HepG2 (cell line): ENCODE measurements at regions not wholly inside any gene's neighbourhood (a gene's known extent, or its start where the extent isn't known, plus 50 kb on each side); places are given as distances from the start of the nearest gene placed in this dataset.

Experiments used
- ATAC-seq: fragments of 200-7000 bp; cut with Tn5 transposase; 3 replicates; pipeline ENCODE4 v1.9.1; 2020; ENCODE audit warnings: mild to moderate bottlenecking, moderate library complexity
- BruUV-seq: library from RNA; stranded (reverse); fragments of 400-500 nt; replicated peaks from 2 replicates; lab custom pipeline; 2021; lab: Mats Ljungman, UMichigan
- CTCF ChIA-PET: fragments of 300-600 bp; formaldehyde crosslinking; extraction: SDS; loops from one replicate; lab custom pipeline; 2021; ENCODE audit warnings: low total read pairs, inconsistent platforms, low intra/inter-chr PET ratio; lab: Yijun Ruan, JAX
- POLR2A ChIA-PET: fragments of 350-600 bp; sonication (Branson Sonifier 250); formaldehyde crosslinking; loops from one replicate; lab custom pipeline; 2020; ENCODE audit warnings: antibody characterized with exemption, inconsistent platforms; lab: Yijun Ruan, JAX
- DNase-seq: peaks from one replicate; pipeline ENCODE4 v3.0.0-alpha.2; 2015; ENCODE audit warnings: low spot score
- FAIRE-seq: peaks from 3 replicates; lab custom pipeline; 2011; peaks lifted over from hg19 to GRCh38; lab: Jason Lieb, UNC
- H2AFZ ChIP-seq: one replicate; pipeline ENCODE4 v1.6.1; 2011; ENCODE audit warnings: low read length, inconsistent platforms
- H3K27ac ChIP-seq: fragments of 300-600 bp; 3 replicates; pipeline ENCODE4 v1.8.0; 2011; ENCODE audit warnings: mixed run types, mild to moderate bottlenecking, mixed read lengths, low read length, inconsistent platforms; ENCODE audit not compliant: insufficient read depth; ENCODE audit errors: extremely low read length
- H3K27me3 ChIP-seq, 2 experiments: fragments of 200-600 bp in 1 of 2; 2 replicates in 1 of 2; 3 replicates in 1 of 2; pipeline versions ENCODE4 v1.6.0 to v1.8.0; 2011; ENCODE audit warnings: low read length in 2 of 2, mild to moderate bottlenecking in 2 of 2, moderate library complexity in 2 of 2, inconsistent platforms in 1 of 2; ENCODE audit not compliant: insufficient read depth in 2 of 2, control insufficient read depth in 1 of 2
- H3K36me3 ChIP-seq, 2 experiments: fragments of 200-600 bp in 1 of 2; replicated peaks in 1 of 2; 2 replicates in 1 of 2; 3 replicates in 1 of 2; pipeline versions ENCODE4 v1.5.1 to v1.8.0; 2011; ENCODE audit warnings: low read length in 2 of 2, inconsistent platforms in 1 of 2; ENCODE audit not compliant: insufficient read depth in 2 of 2, control insufficient read depth in 1 of 2
- H3K4me1 ChIP-seq: 2 replicates; pipeline ENCODE4 v1.5.1; 2012; ENCODE audit warnings: low read length, inconsistent platforms; ENCODE audit not compliant: insufficient read depth
- H3K4me2 ChIP-seq: 2 replicates; pipeline ENCODE4 v1.6.0; 2011; ENCODE audit warnings: low read depth, low read length, inconsistent platforms
- H3K4me3 ChIP-seq, 3 experiments: fragments of 200-600 bp in 1 of 3; sonication (generic), shearing (Covaris generic) in 1 of 3; replicated peaks in 1 of 3; 2 replicates each; pipeline ENCODE4 v1.5.1; 2011 to 2016; ENCODE audit warnings: low read length in 3 of 3, inconsistent platforms in 2 of 3, low read depth in 2 of 3, mild to moderate bottlenecking in 2 of 3, control low read depth in 1 of 3, mixed read lengths in 1 of 3; ENCODE audit not compliant: insufficient read depth in 1 of 3
- H3K79me2 ChIP-seq: one replicate; pipeline ENCODE4 v1.6.1; 2011; ENCODE audit warnings: low read length, inconsistent platforms; ENCODE audit not compliant: insufficient read depth
- H3K9ac ChIP-seq: 2 replicates; pipeline ENCODE4 v1.6.0; 2011; ENCODE audit warnings: mild to moderate bottlenecking, low read depth, low read length, inconsistent platforms; ENCODE audit not compliant: insufficient read depth
- H3K9me3 ChIP-seq: 2 replicates; pipeline ENCODE4 v1.5.1; 2012; ENCODE audit warnings: mild to moderate bottlenecking, low read length
- H4K20me1 ChIP-seq: 2 replicates; pipeline ENCODE4 v1.6.0; 2011; ENCODE audit warnings: inconsistent platforms, mild to moderate bottlenecking, low read length, moderate library complexity; ENCODE audit not compliant: insufficient read depth
- ESRRA ChIP-seq: sonication (generic); formaldehyde crosslinking; IDR thresholded peaks from 2 replicates; pipeline ENCODE4 v1.5.1; 2020; ENCODE audit warnings: mild to moderate bottlenecking, low read depth, missing genetic modification reagents
- LRRFIP1 ChIP-seq: sonication (generic); formaldehyde crosslinking; conservative IDR thresholded peaks from 2 replicates; pipeline ENCODE4 v1.4.0; 2020; ENCODE audit warnings: missing genetic modification reagents
- SRY ChIP-seq: sonication (generic); formaldehyde crosslinking; IDR thresholded peaks from 2 replicates; pipeline ENCODE4 v1.8.0; 2022; ENCODE audit warnings: mild to moderate bottlenecking, missing genetic modification reagents
- THAP11 ChIP-seq: IDR thresholded peaks from 2 replicates; pipeline ENCODE4 v1.6.1; 2016; ENCODE audit warnings: missing biosample characterization, missing genetic modification reagents
- ZBTB34 ChIP-seq: sonication (generic); formaldehyde crosslinking; IDR thresholded peaks from 2 replicates; pipeline ENCODE4 v1.8.0; 2022; ENCODE audit warnings: mild to moderate bottlenecking, missing genetic modification reagents
- ZBTB49 ChIP-seq: sonication (generic); formaldehyde crosslinking; IDR thresholded peaks from 2 replicates; pipeline ENCODE4 v1.4.0; 2020; ENCODE audit warnings: missing genetic modification reagents, borderline replicate concordance
- ZFP82 ChIP-seq: sonication (generic); formaldehyde crosslinking; IDR thresholded peaks from 2 replicates; pipeline ENCODE4 v1.5.1; 2020; ENCODE audit warnings: mild to moderate bottlenecking, missing genetic modification reagents, borderline replicate concordance
- ZNF318 ChIP-seq: sonication (generic); formaldehyde crosslinking; IDR thresholded peaks from 2 replicates; pipeline ENCODE4 v1.4.0; 2020; ENCODE audit warnings: mild to moderate bottlenecking, missing genetic modification reagents
- ZNF460 ChIP-seq: sonication (generic); formaldehyde crosslinking; IDR thresholded peaks from 2 replicates; pipeline ENCODE4 v1.5.1; 2020; ENCODE audit warnings: missing genetic modification reagents, mild to moderate bottlenecking, borderline replicate concordance
- WGBS: methylation state at CpG from one replicate; pipeline ENCODE4 v1.1.6; 2017; ENCODE audit warnings: low lambda C conversion rate; 5-methylcytosine and 5-hydroxymethylcytosine counted together
- in situ Hi-C: cut with HindIII; loops from 2 replicates; pipeline ENCODE4 v1.10.0; 2017; ENCODE audit warnings: low pct_unique_long_range_greater_than_20kb; ENCODE audit not compliant: extremely low pct_ligation_motif_present
- intact Hi-C: fragments of 100-400 bp; cut with micrococcal nuclease; formaldehyde crosslinking; loops from one replicate; pipeline ENCODE4 v1.10.0; 2022; ENCODE audit not compliant: unreplicated experiment

GRCh38 chr17:13204607-13205237 lies 186.9 kb upstream of the ELAC2 start:
- Histone ChIP-seq H3K27me3 (no peaks in the 10 kb centered on the region), H3K36me3 (no peaks in the 10 kb centered on the region), H3K27ac (no peak overlapping the region), H4K20me1 (no peaks in the 10 kb centered on the region), H3K4me1 (no peaks in the 10 kb centered on the region), H3K4me3 (no peak overlapping the region), H2AFZ (no peak overlapping the region), H3K79me2 (no peaks in the 10 kb centered on the region), H3K9ac (no peak overlapping the region), H3K4me2 (no peak overlapping the region), H3K9me3 (no peaks in the 10 kb centered on the region)
- ATAC-seq (no peak), FAIRE-seq (no peak), DNase-seq (no peak)
- ChIA-PET POLR2A (no interaction called here), CTCF (no interaction called here)
- intact Hi-C loops (no loop called here), in situ Hi-C loops (no loop called here)
- WGBS: 9% methylated on average over 8 of the region's 8 CpGs
- BruUV-seq: no TSS peak
- TF ChIP-seq ZNF460 (CRISPR knock-in tag) (no peak), THAP11 (CRISPR knock-in tag) (no peak), ESRRA (CRISPR knock-in tag) (no peak), ZBTB34 (CRISPR knock-in tag) (no peak), SRY (no peak), ZFP82 (CRISPR knock-in tag) (no peak), ZNF318 (no peak), ZBTB49 (CRISPR knock-in tag) (no peak), LRRFIP1 (CRISPR knock-in tag) (no peak)
